HCT116 (cell line): ENCODE measurements at regions not wholly inside any gene's neighbourhood (a gene's known extent, or its start where the extent isn't known, plus 50 kb on each side); places are given as distances from the start of the nearest gene placed in this dataset.
A peak's percentile ranks its signal among the peaks of the same experiment; 100 is the strongest.

Experiments used
- ATAC-seq: fragments of 200-7000 bp; cut with Tn5 transposase; 2 replicates; pipeline ENCODE4 v1.9.1; 2020; ENCODE audit warnings: mild to moderate bottlenecking, moderate library complexity
- BruUV-seq: library from RNA; stranded (reverse); fragments of 400-500 nt; replicated peaks from 2 replicates; lab custom pipeline; 2021; lab: Mats Ljungman, UMichigan
- CTCF ChIA-PET: fragments of 300-600 bp; sonication (Branson Sonifier 250); formaldehyde crosslinking; loops from one replicate; lab custom pipeline; 2021; ENCODE audit warnings: antibody characterized with exemption; lab: Charles Lee
- POLR2A ChIA-PET: fragments of 300-600, 350-600 bp; sonication (Branson Sonifier 250); formaldehyde crosslinking; loops from one replicate; lab custom pipeline; 2021; ENCODE audit warnings: antibody characterized with exemption; lab: Charles Lee
- RAD21 ChIA-PET, 2 experiments: fragments of 300-600 bp; sonication (Branson Sonifier 250); formaldehyde crosslinking; loops; one replicate each; lab custom pipeline; 2023; ENCODE audit warnings: low total read pairs in 2 of 2; ENCODE audit not compliant: uncharacterized antibody in 2 of 2, unreplicated experiment in 2 of 2, low non-redundant PET in 1 of 2; lab: Charles Lee
- DNase-seq: peaks from one replicate; pipeline ENCODE4 v3.0.0-alpha.2; 2010; ENCODE audit warnings: low read depth, low spot score
- H2AFZ ChIP-seq: fragments of 200-600 bp; shearing (Covaris generic), sonication (generic); 2 replicates; pipeline ENCODE4 v1.6.1; 2017; ENCODE audit warnings: low read depth, mixed run types, mixed read lengths, antibody characterized with exemption, low read length; ENCODE audit not compliant: poor library complexity, severe bottlenecking
- H3K27ac ChIP-seq: 2 replicates; pipeline ENCODE4 v1.5.1; 2012; ENCODE audit warnings: low read depth, low read length
- H3K27me3 ChIP-seq: fragments of 200-600 bp; sonication (generic); 2 replicates; pipeline ENCODE4 v1.6.1; 2016; ENCODE audit warnings: mixed run types, low read length, mixed read lengths; ENCODE audit not compliant: insufficient read depth
- H3K36me3 ChIP-seq, 2 experiments: fragments of 200-500 bp in 1 of 2; fragments of 200-600 bp in 1 of 2; sonication (Bioruptor generic) in 1 of 2; sonication (generic) in 1 of 2; 2 replicates each; pipeline versions ENCODE4 v1.5.1 to v1.6.1; 2014 to 2016; ENCODE audit warnings: low read length in 2 of 2, inconsistent platforms in 1 of 2, mixed read lengths in 1 of 2, mixed run types in 1 of 2; ENCODE audit not compliant: insufficient read depth in 2 of 2, control insufficient read depth in 1 of 2
- H3K4me1 ChIP-seq, 2 experiments: fragments of 200-600 bp in 1 of 2; sonication (generic) in 1 of 2; 2 replicates each; pipeline versions ENCODE4 v1.5.1 to v1.6.1; 2012 to 2017; ENCODE audit warnings: low read length in 2 of 2, inconsistent platforms in 1 of 2, mild to moderate bottlenecking in 1 of 2, mixed read lengths in 1 of 2, mixed run types in 1 of 2, moderate library complexity in 1 of 2; ENCODE audit not compliant: insufficient read depth in 2 of 2, control insufficient read depth in 1 of 2
- H3K4me2 ChIP-seq: fragments of 200-600 bp; sonication (generic); 2 replicates; pipeline ENCODE4 v1.6.1; 2017; ENCODE audit warnings: mixed run types, low read length, mixed read lengths
- H3K4me3 ChIP-seq, 2 experiments: fragments of 200-600 bp in 1 of 2; sonication (generic) in 1 of 2; replicated peaks in 1 of 2; 2 replicates each; pipeline ENCODE4 v1.5.1; 2011 to 2016; ENCODE audit warnings: low read length in 2 of 2, control low read depth in 1 of 2, low read depth in 1 of 2, mild to moderate bottlenecking in 1 of 2, mixed read lengths in 1 of 2, mixed run types in 1 of 2
- H3K79me2 ChIP-seq: fragments of 200-600 bp; sonication (generic); 2 replicates; pipeline ENCODE4 v1.6.1; 2017; ENCODE audit warnings: mild to moderate bottlenecking, mixed run types, low read length, moderate library complexity, mixed read lengths; ENCODE audit not compliant: insufficient read depth
- H3K9ac ChIP-seq: fragments of 200-600 bp; sonication (generic); 2 replicates; pipeline ENCODE4 v1.6.1; 2016; ENCODE audit warnings: low read length, mixed read lengths
- H3K9me2 ChIP-seq: fragments of 200-600 bp; sonication (generic), shearing (Covaris generic); 2 replicates; pipeline ENCODE4 v1.6.1; 2017; ENCODE audit warnings: mixed run types, mild to moderate bottlenecking, moderate library complexity; ENCODE audit not compliant: insufficient read depth
- H3K9me3 ChIP-seq, 2 experiments: fragments of 200-500 bp in 1 of 2; fragments of 200-600 bp in 1 of 2; sonication (Bioruptor generic) in 1 of 2; sonication (generic) in 1 of 2; 2 replicates each; pipeline ENCODE4 v1.6.1; 2014 to 2017; ENCODE audit warnings: low read length in 2 of 2, mixed read lengths in 2 of 2, inconsistent platforms in 1 of 2, low read depth in 1 of 2, mild to moderate bottlenecking in 1 of 2, mixed run types in 1 of 2, moderate library complexity in 1 of 2; ENCODE audit not compliant: control insufficient read depth in 1 of 2, insufficient read depth in 1 of 2
- H4K20me1 ChIP-seq: fragments of 200-600 bp; sonication (generic), shearing (Covaris generic); 2 replicates; pipeline ENCODE4 v1.6.1; 2017; ENCODE audit warnings: mixed run types, mild to moderate bottlenecking, moderate library complexity; ENCODE audit not compliant: insufficient read depth
- JUND ChIP-seq: IDR thresholded peaks from 2 replicates; pipeline ENCODE4 v1.6.1; 2012
- POLR2AphosphoS5 ChIP-seq: IDR thresholded peaks from 2 replicates; pipeline ENCODE4 v1.6.1; 2011; ENCODE audit warnings: mild to moderate bottlenecking, low read depth, low read length, moderate library complexity
- SP1 ChIP-seq: IDR thresholded peaks from 2 replicates; pipeline ENCODE4 v1.6.1; 2012; ENCODE audit warnings: low read depth
- TCF7L2 ChIP-seq: IDR thresholded peaks from 2 replicates; pipeline ENCODE4 v1.7.0; 2011; ENCODE audit warnings: borderline replicate concordance, inconsistent platforms; ENCODE audit not compliant: insufficient read depth, insufficient read length; ENCODE audit errors: extremely low read depth
- intact Hi-C: fragments of 100-400 bp; cut with micrococcal nuclease; formaldehyde crosslinking; loops from 2 replicates; pipeline ENCODE4 v1.10.0; 2022

DNA sequence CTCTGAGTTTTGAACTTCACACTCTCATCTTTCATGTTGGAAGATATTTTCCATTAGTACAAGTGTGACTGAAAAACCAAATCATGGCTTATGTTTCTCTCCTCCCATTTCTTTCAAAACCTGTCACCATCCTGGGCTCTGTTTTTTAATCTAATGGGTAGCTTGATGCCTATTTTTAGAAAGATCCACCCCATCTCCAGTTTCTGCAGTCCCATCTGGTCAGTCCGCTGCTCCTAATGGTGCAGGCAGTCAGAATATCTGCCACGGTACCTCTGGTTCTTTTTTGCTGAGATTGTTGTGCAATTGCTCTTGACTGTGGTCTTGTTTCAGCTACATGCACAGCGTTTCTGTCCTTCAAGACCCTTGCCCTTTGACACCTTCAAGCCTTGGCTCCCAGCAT, 240.9 kb upstream of the CADM2 start:
- ChIA-PET CTCF (no interaction called here), RAD21 (no interaction called here), POLR2A (no interaction called here)
- H3K36me3 ChIP-seq: no peaks in the 10 kb centered on the region
- ATAC-seq: no peak
- no TSS peak for BruUV-seq
- H3K9ac ChIP-seq: no peak overlapping the region
- no peaks in the 10 kb centered on the region for H3K9me2 ChIP-seq
- no peaks in the 10 kb centered on the region for H3K27me3 ChIP-seq
- DNase-seq: no peak
- H3K4me3 ChIP-seq: no peak overlapping the region
- no peak overlapping the region for H3K27ac ChIP-seq
- no peak overlapping the region for H3K4me2 ChIP-seq
- H3K4me1 ChIP-seq: no peaks in the 10 kb centered on the region
- H2AFZ ChIP-seq: no peak overlapping the region
- intact Hi-C loops: no loop called here
- peaks cover 0 to 7% of the 10 kb centered on the region in 2 experiments; a peak in 2 of 4 replicates for H3K9me3 ChIP-seq
- no peaks in the 10 kb centered on the region for H3K79me2 ChIP-seq
- TF ChIP-seq SP1 (no peak), JUND (no peak), POLR2AphosphoS5 (no peak)
- H4K20me1 ChIP-seq: no peaks in the 10 kb centered on the region

DNA sequence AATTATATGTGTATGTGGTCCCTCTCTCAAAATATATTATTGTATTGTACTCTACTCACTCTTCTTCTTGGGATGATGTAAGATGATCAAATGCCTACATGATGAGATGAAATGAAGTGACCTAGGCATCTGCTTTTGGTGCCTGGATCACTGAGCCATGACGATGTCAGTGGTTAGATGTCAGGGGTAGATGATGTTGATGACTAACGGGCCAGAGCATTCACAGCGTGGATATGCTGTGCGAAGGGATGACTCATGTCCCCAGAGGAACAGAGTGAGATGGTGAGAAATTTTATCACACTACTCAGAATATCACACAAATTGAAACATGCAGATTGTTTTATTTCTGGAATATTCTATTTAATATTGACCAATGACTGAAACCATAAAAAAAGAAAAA, 233.9 kb upstream of the CADM2 start:
- TF ChIP-seq TCF7L2 (peak; percentile 9), SP1 (no peak)
- no peaks in the 10 kb centered on the region for H3K9me2 ChIP-seq
- H3K27ac ChIP-seq: no peak overlapping the region
- no peaks in the 10 kb centered on the region for H3K27me3 ChIP-seq
- no TSS peak for BruUV-seq
- H3K4me1 ChIP-seq: no peaks in the 10 kb centered on the region
- ChIA-PET POLR2A (no interaction called here), CTCF (no interaction called here), RAD21 (no interaction called here)
- H3K36me3 ChIP-seq: no peaks in the 10 kb centered on the region
- H3K9ac ChIP-seq: no peak overlapping the region
- no peak overlapping the region for H3K4me3 ChIP-seq
- intact Hi-C loops: no loop called here
- peaks cover 4 to 23% of the 10 kb centered on the region in 2 experiments; a peak in 3 of 4 replicates for H3K9me3 ChIP-seq
- DNase-seq (no peak), ATAC-seq (no peak)
- H3K4me2 ChIP-seq: no peak overlapping the region
- no peaks in the 10 kb centered on the region for H3K79me2 ChIP-seq
- no peaks in the 10 kb centered on the region for H4K20me1 ChIP-seq
- H2AFZ ChIP-seq: no peak overlapping the region
